ENCODE measurements at regions not wholly inside any gene's neighbourhood (a gene's known extent, or its start where the extent isn't known, plus 50 kb on each side); places are given as distances from the start of the nearest gene placed in this dataset.

GRCh38 chr2:39517102-39517436, 80.0 kb upstream of the MAP4K3 start:
- H3K4me1 ChIP-seq (ENCODE audit: control insufficient read depth, insufficient read depth, low read length), result no peaks in the 10 kb centered on the region
- DNase-seq (ENCODE audit: low read depth, low spot score) (no peak), ATAC-seq (no peak)
- CTCF ChIA-PET, result no interaction called here
- intact Hi-C loops (cut with micrococcal nuclease; ENCODE audit: unreplicated experiment), result no loop called here
- no TSS peak for BruUV-seq (replicated peaks)
- H3K4me3 ChIP-seq (ENCODE audit: low read depth in 2 of 2, low read length in 2 of 2), result no peak overlapping the region
- H3K9me3 ChIP-seq (ENCODE audit: control insufficient read depth, insufficient read depth, low read depth, low read length), result 0 out of 2 replicates have a peak, but pooled peaks cover 4% of the 10 kb centered on the region
- POLR2A ChIA-PET, result no interaction called here
- no peak overlapping the region for H3K27ac ChIP-seq (ENCODE audit: low read length)
- no peaks in the 10 kb centered on the region for H3K27me3 ChIP-seq (ENCODE audit: control insufficient read depth, insufficient read depth, low read length)
- no peaks in the 10 kb centered on the region for H3K36me3 ChIP-seq (ENCODE audit: control insufficient read depth, insufficient read depth, low read length)
- TF ChIP-seq SIN3A (IDR thresholded peaks at IDR 0.05; ENCODE audit: borderline replicate concordance, insufficient read depth, low read depth, low read length) (no peak), POLR2AphosphoS5 (IDR thresholded peaks at IDR 0.05; ENCODE audit: low read depth, low read length) (no peak), TCF7L2 (IDR thresholded peaks at IDR 0.05; ENCODE audit: low read depth, low read length) (no peak)
- TF ChIP-seq, protein P1, sequence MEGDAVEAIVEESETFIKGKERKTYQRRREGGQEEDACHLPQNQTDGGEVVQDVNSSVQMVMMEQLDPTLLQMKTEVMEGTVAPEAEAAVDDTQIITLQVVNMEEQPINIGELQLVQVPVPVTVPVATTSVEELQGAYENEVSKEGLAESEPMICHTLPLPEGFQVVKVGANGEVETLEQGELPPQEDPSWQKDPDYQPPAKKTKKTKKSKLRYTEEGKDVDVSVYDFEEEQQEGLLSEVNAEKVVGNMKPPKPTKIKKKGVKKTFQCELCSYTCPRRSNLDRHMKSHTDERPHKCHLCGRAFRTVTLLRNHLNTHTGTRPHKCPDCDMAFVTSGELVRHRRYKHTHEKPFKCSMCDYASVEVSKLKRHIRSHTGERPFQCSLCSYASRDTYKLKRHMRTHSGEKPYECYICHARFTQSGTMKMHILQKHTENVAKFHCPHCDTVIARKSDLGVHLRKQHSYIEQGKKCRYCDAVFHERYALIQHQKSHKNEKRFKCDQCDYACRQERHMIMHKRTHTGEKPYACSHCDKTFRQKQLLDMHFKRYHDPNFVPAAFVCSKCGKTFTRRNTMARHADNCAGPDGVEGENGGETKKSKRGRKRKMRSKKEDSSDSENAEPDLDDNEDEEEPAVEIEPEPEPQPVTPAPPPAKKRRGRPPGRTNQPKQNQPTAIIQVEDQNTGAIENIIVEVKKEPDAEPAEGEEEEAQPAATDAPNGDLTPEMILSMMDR (IDR thresholded peaks at IDR 0.05), result no peak
- TF ChIP-seq, protein P2, sequence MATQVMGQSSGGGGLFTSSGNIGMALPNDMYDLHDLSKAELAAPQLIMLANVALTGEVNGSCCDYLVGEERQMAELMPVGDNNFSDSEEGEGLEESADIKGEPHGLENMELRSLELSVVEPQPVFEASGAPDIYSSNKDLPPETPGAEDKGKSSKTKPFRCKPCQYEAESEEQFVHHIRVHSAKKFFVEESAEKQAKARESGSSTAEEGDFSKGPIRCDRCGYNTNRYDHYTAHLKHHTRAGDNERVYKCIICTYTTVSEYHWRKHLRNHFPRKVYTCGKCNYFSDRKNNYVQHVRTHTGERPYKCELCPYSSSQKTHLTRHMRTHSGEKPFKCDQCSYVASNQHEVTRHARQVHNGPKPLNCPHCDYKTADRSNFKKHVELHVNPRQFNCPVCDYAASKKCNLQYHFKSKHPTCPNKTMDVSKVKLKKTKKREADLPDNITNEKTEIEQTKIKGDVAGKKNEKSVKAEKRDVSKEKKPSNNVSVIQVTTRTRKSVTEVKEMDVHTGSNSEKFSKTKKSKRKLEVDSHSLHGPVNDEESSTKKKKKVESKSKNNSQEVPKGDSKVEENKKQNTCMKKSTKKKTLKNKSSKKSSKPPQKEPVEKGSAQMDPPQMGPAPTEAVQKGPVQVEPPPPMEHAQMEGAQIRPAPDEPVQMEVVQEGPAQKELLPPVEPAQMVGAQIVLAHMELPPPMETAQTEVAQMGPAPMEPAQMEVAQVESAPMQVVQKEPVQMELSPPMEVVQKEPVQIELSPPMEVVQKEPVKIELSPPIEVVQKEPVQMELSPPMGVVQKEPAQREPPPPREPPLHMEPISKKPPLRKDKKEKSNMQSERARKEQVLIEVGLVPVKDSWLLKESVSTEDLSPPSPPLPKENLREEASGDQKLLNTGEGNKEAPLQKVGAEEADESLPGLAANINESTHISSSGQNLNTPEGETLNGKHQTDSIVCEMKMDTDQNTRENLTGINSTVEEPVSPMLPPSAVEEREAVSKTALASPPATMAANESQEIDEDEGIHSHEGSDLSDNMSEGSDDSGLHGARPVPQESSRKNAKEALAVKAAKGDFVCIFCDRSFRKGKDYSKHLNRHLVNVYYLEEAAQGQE (IDR thresholded peaks at IDR 0.05; ENCODE audit: insufficient read depth in 1 of 2, low read depth in 2 of 2, low read length in 1 of 2), result no peak
- in situ Hi-C loops (cut with HindIII; ENCODE audit: low pct_unique_long_range_greater_than_20kb, low sequenced_read_pairs), result no loop called here

- TF ChIP-seq TCF7L2 (IDR thresholded peaks at IDR 0.05; ENCODE audit: low read depth, low read length) (no peak), SIN3A (IDR thresholded peaks at IDR 0.05; ENCODE audit: borderline replicate concordance, insufficient read depth, low read depth, low read length) (no peak), POLR2AphosphoS5 (IDR thresholded peaks at IDR 0.05; ENCODE audit: low read depth, low read length) (no peak)
- TF ChIP-seq, protein P2 (IDR thresholded peaks at IDR 0.05; ENCODE audit: insufficient read depth in 1 of 2, low read depth in 2 of 2, low read length in 1 of 2), result no peak
- TF ChIP-seq, protein P1 (IDR thresholded peaks at IDR 0.05), result no peak
- intact Hi-C loops (cut with micrococcal nuclease; ENCODE audit: unreplicated experiment), result no loop called here
- no peaks in the 10 kb centered on the region for H3K4me1 ChIP-seq (ENCODE audit: control insufficient read depth, insufficient read depth, low read length)
- POLR2A ChIA-PET, result no interaction called here
- no peaks in the 10 kb centered on the region for H3K27me3 ChIP-seq (ENCODE audit: control insufficient read depth, insufficient read depth, low read length)
- no peak overlapping the region for H3K27ac ChIP-seq (ENCODE audit: low read length)
- BruUV-seq (replicated peaks), result no TSS peak
- 0 out of 2 replicates have a peak, but pooled peaks cover 4% of the 10 kb centered on the region for H3K9me3 ChIP-seq (ENCODE audit: control insufficient read depth, insufficient read depth, low read depth, low read length)
- DNase-seq (ENCODE audit: low read depth, low spot score) (no peak), ATAC-seq (no peak)
- in situ Hi-C loops (cut with HindIII; ENCODE audit: low pct_unique_long_range_greater_than_20kb, low sequenced_read_pairs), result no loop called here
- H3K36me3 ChIP-seq (ENCODE audit: control insufficient read depth, insufficient read depth, low read length), result no peaks in the 10 kb centered on the region
- H3K4me3 ChIP-seq (ENCODE audit: low read depth in 2 of 2, low read length in 2 of 2), result no peak overlapping the region
- CTCF ChIA-PET, result no interaction called here
Observed at GRCh38 chr2:39517622-39518021, 80.5 kb upstream of the MAP4K3 start.

Data from Panc1 (cell line).